Calu3 (cell line): ENCODE measurements at regions not wholly inside any gene's neighbourhood (a gene's known extent, or its start where the extent isn't known, plus 50 kb on each side); places are given as distances from the start of the nearest gene placed in this dataset.

Source experiments
- BruUV-seq: library from RNA; stranded (reverse); fragments of 400-500 nt; replicated peaks from 2 replicates; lab custom pipeline; 2021; lab: Mats Ljungman, UMichigan
- CTCF ChIA-PET: fragments of 300-600 bp; sonication (Branson Sonifier 250); formaldehyde crosslinking; loops from one replicate; lab custom pipeline; 2022; ENCODE audit warnings: antibody characterized with exemption; lab: Charles Lee
- DNase-seq: peaks from one replicate; pipeline ENCODE4 v3.0.0; 2022
- H3K27ac Mint-ChIP-seq: one replicate; pipeline ENCODE4 v1.8.0; 2022; ENCODE audit warnings: mixed read lengths; ENCODE audit not compliant: unreplicated experiment
- H3K27me3 Mint-ChIP-seq: one replicate; pipeline ENCODE4 v1.8.0; 2022; ENCODE audit warnings: mixed read lengths; ENCODE audit not compliant: unreplicated experiment
- H3K36me3 Mint-ChIP-seq: one replicate; pipeline ENCODE4 v1.8.0; 2022; ENCODE audit warnings: mild to moderate bottlenecking, moderate library complexity, mixed read lengths; ENCODE audit not compliant: insufficient read depth, unreplicated experiment
- H3K4me1 Mint-ChIP-seq: one replicate; pipeline ENCODE4 v1.8.0; 2022; ENCODE audit warnings: mild to moderate bottlenecking, low read depth, mixed read lengths; ENCODE audit not compliant: unreplicated experiment
- H3K4me3 Mint-ChIP-seq: one replicate; pipeline ENCODE4 v1.8.0; 2022; ENCODE audit warnings: mild to moderate bottlenecking, low read depth, moderate library complexity, mixed read lengths; ENCODE audit not compliant: unreplicated experiment
- H3K9me3 Mint-ChIP-seq: one replicate; pipeline ENCODE4 v1.8.0; 2022; ENCODE audit warnings: low read depth, mixed read lengths; ENCODE audit not compliant: unreplicated experiment
- intact Hi-C: fragments of 100-400 bp; cut with micrococcal nuclease; formaldehyde crosslinking; loops from one replicate; pipeline ENCODE4 v1.10.0; 2022; ENCODE audit not compliant: unreplicated experiment
- TF ChIP-seq, protein P1 (sequence below): fragments of 200-600 bp; IDR thresholded peaks from one replicate; pipeline ENCODE4 v1.8.0; 2022; ENCODE audit warnings: antibody characterized with exemption; ENCODE audit not compliant: unreplicated experiment

DNA sequence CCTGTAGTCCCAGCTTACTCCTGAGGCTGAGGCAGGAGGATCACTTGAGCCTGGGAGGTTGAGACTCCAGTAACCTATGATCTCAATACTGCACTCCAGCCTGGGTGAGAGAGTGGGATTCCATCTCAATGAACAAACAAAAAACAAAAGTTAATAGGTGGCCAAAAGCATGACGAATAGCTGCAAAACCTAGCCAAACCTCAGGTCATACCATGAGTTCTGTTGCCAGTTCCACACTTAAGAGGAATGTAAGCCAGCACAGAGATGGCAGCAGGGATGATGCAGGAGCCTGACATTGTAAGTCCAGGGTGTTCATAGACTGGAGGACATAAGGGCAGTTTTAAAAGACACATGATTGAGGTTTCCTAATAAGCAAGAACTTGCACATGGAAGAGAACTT lies 55.3 kb upstream of the RMDN2 start:
- intact Hi-C loops: no loop called here
- BruUV-seq: no TSS peak
- CTCF ChIA-PET: interaction anchor here (2.6 kb wide), 1 partner anchor 8 kb away, joined by 10 read pairs; no protein-coding TSS in a partner anchor
- Mint-ChIP-seq H3K36me3 (no peaks in the 10 kb centered on the region), H3K4me3 (no peak overlapping the region), H3K27ac (no peak overlapping the region), H3K27me3 (no peaks in the 10 kb centered on the region), H3K4me1 (peaks cover 67% of the 10 kb centered on the region), H3K9me3 (no peaks in the 10 kb centered on the region)
- DNase-seq: no peak
- TF ChIP-seq, protein P1, sequence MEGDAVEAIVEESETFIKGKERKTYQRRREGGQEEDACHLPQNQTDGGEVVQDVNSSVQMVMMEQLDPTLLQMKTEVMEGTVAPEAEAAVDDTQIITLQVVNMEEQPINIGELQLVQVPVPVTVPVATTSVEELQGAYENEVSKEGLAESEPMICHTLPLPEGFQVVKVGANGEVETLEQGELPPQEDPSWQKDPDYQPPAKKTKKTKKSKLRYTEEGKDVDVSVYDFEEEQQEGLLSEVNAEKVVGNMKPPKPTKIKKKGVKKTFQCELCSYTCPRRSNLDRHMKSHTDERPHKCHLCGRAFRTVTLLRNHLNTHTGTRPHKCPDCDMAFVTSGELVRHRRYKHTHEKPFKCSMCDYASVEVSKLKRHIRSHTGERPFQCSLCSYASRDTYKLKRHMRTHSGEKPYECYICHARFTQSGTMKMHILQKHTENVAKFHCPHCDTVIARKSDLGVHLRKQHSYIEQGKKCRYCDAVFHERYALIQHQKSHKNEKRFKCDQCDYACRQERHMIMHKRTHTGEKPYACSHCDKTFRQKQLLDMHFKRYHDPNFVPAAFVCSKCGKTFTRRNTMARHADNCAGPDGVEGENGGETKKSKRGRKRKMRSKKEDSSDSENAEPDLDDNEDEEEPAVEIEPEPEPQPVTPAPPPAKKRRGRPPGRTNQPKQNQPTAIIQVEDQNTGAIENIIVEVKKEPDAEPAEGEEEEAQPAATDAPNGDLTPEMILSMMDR: no peak

DNA sequence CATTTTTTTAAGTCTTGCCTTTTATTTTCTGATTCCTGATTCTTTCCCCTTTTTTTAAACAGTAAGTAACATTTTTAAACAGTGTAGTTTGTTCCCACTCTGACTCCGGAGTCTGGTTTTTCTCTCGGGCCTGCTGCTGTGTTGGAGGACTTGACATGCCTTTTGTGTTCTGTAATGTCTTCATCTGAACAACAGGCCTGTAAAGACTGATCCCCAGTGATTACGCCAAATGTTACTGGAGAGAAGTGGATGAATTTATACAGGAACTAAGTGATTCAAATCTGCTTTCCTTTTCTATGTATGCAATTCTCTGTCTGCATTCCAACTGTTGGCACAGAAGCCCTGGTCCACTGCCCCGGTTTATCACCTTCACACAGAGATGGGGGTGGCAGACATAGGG lies 54.3 kb upstream of the RMDN2 start:
- no peaks in the 10 kb centered on the region for H3K27me3 Mint-ChIP-seq
- H3K9me3 Mint-ChIP-seq: no peaks in the 10 kb centered on the region
- TF ChIP-seq, protein P1: no peak
- no peaks in the 10 kb centered on the region for H3K36me3 Mint-ChIP-seq
- H3K4me3 Mint-ChIP-seq: no peak overlapping the region
- BruUV-seq: no TSS peak
- DNase-seq: no peak
- no peak overlapping the region for H3K27ac Mint-ChIP-seq
- CTCF ChIA-PET: no interaction called here
- H3K4me1 Mint-ChIP-seq: peaks cover 77% of the 10 kb centered on the region
- intact Hi-C loops: no loop called here

DNA sequence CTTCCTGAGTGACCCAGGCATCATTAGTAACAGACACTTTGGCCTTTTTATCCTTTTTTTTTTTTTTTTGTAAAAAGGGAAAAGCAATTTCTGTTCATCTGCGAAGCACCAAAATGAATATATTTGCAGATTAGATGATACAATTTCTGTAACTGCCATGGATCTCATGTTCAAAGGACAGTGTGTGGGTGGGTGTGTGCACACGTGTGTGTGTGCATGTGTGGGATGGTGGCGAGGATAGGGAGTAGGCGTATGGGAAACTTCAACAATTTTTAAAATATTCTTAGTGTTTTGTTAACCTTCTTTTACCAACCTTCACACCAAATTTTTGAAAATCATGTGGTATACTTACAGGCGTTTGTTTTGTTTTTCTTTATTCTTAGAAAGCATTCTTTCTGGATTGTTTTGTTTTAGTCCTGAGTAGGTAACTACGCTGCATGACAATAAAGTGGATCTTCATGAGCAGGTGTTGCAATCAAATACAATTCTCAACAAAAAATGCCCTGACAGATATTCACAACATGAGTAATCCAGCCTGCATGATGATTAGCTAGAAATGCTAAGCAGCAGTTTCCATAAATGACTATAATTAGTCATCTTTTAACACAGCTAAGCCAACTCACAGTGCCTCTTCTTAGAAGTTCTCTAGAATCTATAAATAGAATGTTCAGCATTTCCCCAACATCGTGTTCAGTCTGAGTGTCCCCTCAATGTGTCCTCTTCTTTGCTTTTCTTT lies 53.5 kb upstream of the RMDN2 start:
- Mint-ChIP-seq H3K27ac (peak overlapping the region; percentile 7), H3K4me1 (peaks cover 78% of the 10 kb centered on the region), H3K4me3 (no peak overlapping the region), H3K36me3 (no peaks in the 10 kb centered on the region), H3K27me3 (no peaks in the 10 kb centered on the region), H3K9me3 (no peaks in the 10 kb centered on the region)
- intact Hi-C loops: no loop called here
- DNase-seq: no peak
- TF ChIP-seq, protein P1: no peak
- BruUV-seq: no TSS peak
- CTCF ChIA-PET: interaction anchor here (0.5 to 1.1 kb wide), 3 partner anchors 39 to 476 kb away, joined by 3 read pairs; no protein-coding TSS in a partner anchor

DNA sequence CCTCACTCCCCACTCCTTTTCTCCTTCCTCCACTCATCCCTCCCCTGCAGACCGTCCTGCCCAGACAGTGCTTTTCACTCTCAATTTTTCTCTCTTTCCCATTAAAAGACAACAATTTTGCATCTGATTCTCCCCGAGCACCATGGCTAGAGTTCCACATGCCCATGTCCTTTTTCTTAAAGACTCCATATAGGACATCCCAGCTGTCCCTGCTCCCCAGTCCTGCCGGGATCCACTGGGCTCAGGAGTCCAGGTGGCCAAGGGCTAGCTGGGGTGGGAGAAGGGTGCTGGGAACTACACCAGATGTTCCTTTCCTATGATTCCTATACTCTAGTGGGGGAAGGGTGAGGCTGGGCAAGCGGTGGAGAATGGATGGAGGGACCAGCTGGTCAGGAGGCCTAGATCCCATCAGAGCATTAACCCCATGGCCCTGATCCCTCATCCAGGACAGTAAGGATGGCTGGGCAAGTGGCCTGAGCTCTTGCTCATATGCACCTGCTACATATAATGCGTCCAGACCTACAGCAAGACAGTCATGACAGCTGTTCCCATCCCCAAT lies 52.8 kb upstream of the RMDN2 start:
- H3K9me3 Mint-ChIP-seq: no peaks in the 10 kb centered on the region
- peaks cover 78% of the 10 kb centered on the region for H3K4me1 Mint-ChIP-seq
- peak overlapping the region; percentile 7 for H3K27ac Mint-ChIP-seq
- DNase-seq: no peak
- CTCF ChIA-PET: interaction anchor here (0.5 to 1.6 kb wide), 4 partner anchors 40 to 477 kb away, joined by 3 to 4 read pairs (median 3); no protein-coding TSS in a partner anchor
- intact Hi-C loops: no loop called here
- H3K4me3 Mint-ChIP-seq: no peak overlapping the region
- no peaks in the 10 kb centered on the region for H3K36me3 Mint-ChIP-seq
- no TSS peak for BruUV-seq
- TF ChIP-seq, protein P1: no peak
- no peaks in the 10 kb centered on the region for H3K27me3 Mint-ChIP-seq
